ENCODE measurements at regions not wholly inside any gene's neighbourhood (a gene's known extent, or its start where the extent isn't known, plus 50 kb on each side); places are given as distances from the start of the nearest gene placed in this dataset.

- Histone ChIP-seq H3K9me3 (ENCODE audit: insufficient read depth, low read depth, low read length) (no peaks in the 10 kb centered on the region), H3K27me3 (ENCODE audit: insufficient read depth, low read length, poor library complexity, severe bottlenecking) (no peaks in the 10 kb centered on the region), H3K4me3 (ENCODE audit: low read length, poor library complexity, severe bottlenecking) (no peak overlapping the region), H3K36me3 (ENCODE audit: insufficient read depth, low read length) (no peaks in the 10 kb centered on the region), H3K4me1 (ENCODE audit: insufficient read depth, low read length, poor library complexity, severe bottlenecking) (no peaks in the 10 kb centered on the region), H3K9ac (ENCODE audit: low read depth, low read length, poor library complexity, severe bottlenecking) (no peak overlapping the region), H3F3A (ENCODE audit: low read depth) (no peaks in the 10 kb centered on the region), H4K20me1 (ENCODE audit: insufficient read depth, low read length, poor library complexity, severe bottlenecking) (no peaks in the 10 kb centered on the region), H3K9me2 (replicated peaks; ENCODE audit: low read depth, low read length) (no peaks in the 10 kb centered on the region), H3K79me2 (ENCODE audit: insufficient read depth, low read length) (no peaks in the 10 kb centered on the region), H2AFZ (ENCODE audit: low read length) (no peak overlapping the region), H3K4me2 (ENCODE audit: low read depth, low read length, poor library complexity, severe bottlenecking) (no peak overlapping the region)
- TF ChIP-seq, protein P1, sequence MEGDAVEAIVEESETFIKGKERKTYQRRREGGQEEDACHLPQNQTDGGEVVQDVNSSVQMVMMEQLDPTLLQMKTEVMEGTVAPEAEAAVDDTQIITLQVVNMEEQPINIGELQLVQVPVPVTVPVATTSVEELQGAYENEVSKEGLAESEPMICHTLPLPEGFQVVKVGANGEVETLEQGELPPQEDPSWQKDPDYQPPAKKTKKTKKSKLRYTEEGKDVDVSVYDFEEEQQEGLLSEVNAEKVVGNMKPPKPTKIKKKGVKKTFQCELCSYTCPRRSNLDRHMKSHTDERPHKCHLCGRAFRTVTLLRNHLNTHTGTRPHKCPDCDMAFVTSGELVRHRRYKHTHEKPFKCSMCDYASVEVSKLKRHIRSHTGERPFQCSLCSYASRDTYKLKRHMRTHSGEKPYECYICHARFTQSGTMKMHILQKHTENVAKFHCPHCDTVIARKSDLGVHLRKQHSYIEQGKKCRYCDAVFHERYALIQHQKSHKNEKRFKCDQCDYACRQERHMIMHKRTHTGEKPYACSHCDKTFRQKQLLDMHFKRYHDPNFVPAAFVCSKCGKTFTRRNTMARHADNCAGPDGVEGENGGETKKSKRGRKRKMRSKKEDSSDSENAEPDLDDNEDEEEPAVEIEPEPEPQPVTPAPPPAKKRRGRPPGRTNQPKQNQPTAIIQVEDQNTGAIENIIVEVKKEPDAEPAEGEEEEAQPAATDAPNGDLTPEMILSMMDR (conservative IDR thresholded peaks at IDR 0.05; ENCODE audit: low read length), result no peak
- TF ChIP-seq EZH2phosphoT487 (IDR thresholded peaks at IDR 0.05; ENCODE audit: borderline replicate concordance), result no peak
These were observed 54.0 kb upstream of the COL11A1 start for GRCh38 chr1:103162360-103162759.

- H3K9ac ChIP-seq (ENCODE audit: low read depth, low read length, poor library complexity, severe bottlenecking), result no peak overlapping the region
- no peaks in the 10 kb centered on the region for H3K9me2 ChIP-seq (replicated peaks; ENCODE audit: low read depth, low read length)
- H3K79me2 ChIP-seq (ENCODE audit: insufficient read depth, low read length), result no peaks in the 10 kb centered on the region
- no peak overlapping the region for H3K4me2 ChIP-seq (ENCODE audit: low read depth, low read length, poor library complexity, severe bottlenecking)
- H2AFZ ChIP-seq (ENCODE audit: low read length), result no peak overlapping the region
- H3K36me3 ChIP-seq (ENCODE audit: insufficient read depth, low read length), result no peaks in the 10 kb centered on the region
- H3K27me3 ChIP-seq (ENCODE audit: insufficient read depth, low read length, poor library complexity, severe bottlenecking), result no peaks in the 10 kb centered on the region
- TF ChIP-seq, protein P1 (conservative IDR thresholded peaks at IDR 0.05; ENCODE audit: low read length), result no peak
- no peak for TF ChIP-seq EZH2phosphoT487 (IDR thresholded peaks at IDR 0.05; ENCODE audit: borderline replicate concordance)
- no peaks in the 10 kb centered on the region for H3K4me1 ChIP-seq (ENCODE audit: insufficient read depth, low read length, poor library complexity, severe bottlenecking)
- no peaks in the 10 kb centered on the region for H4K20me1 ChIP-seq (ENCODE audit: insufficient read depth, low read length, poor library complexity, severe bottlenecking)
- H3K9me3 ChIP-seq (ENCODE audit: insufficient read depth, low read depth, low read length), result no peaks in the 10 kb centered on the region
- H3F3A ChIP-seq (ENCODE audit: low read depth), result no peaks in the 10 kb centered on the region
- H3K4me3 ChIP-seq (ENCODE audit: low read length, poor library complexity, severe bottlenecking), result no peak overlapping the region
These were observed 52.0 kb upstream of the COL11A1 start for GRCh38 chr1:103160281-103160680.
